A549 (cell line): ENCODE measurements at regions not wholly inside any gene's neighbourhood (a gene's known extent, or its start where the extent isn't known, plus 50 kb on each side); places are given as distances from the start of the nearest gene placed in this dataset.

Experiments
- ATAC-seq, 2 experiments: fragments of 200-7000 bp in 1 of 2; fragments of >200 bp in 1 of 2; cut with Nextera tagmentation in 1 of 2; cut with Tn5 transposase in 1 of 2; 3 replicates each; pipeline versions ENCODE4 v1.8.0 to v1.9.1; 2018 to 2020; ENCODE audit warnings: mild to moderate bottlenecking in 1 of 2, moderate library complexity in 1 of 2
- CTCF ChIA-PET: fragments of 300-600 bp; sonication (Branson Sonifier 250); formaldehyde crosslinking; extraction: SDS; loops from one replicate; lab custom pipeline; 2021; ENCODE audit warnings: antibody characterized with exemption, inconsistent platforms; lab: Yijun Ruan, JAX
- POLR2A ChIA-PET: fragments of 350-600 bp; formaldehyde crosslinking; extraction: SDS; loops from one replicate; lab custom pipeline; 2021; ENCODE audit warnings: antibody characterized with exemption, inconsistent platforms; lab: Yijun Ruan, JAX
- DNase-seq, 2 experiments: peaks; one replicate each; pipeline versions ENCODE4 v3.0.0 to v3.0.0-alpha.2; 2011 to 2016; ENCODE audit warnings: low read depth in 1 of 2, low spot score in 1 of 2
- FAIRE-seq: peaks from 2 replicates; lab custom pipeline; 2011; peaks lifted over from hg19 to GRCh38; lab: Jason Lieb, UNC
- H3K27ac ChIP-seq, 2 experiments: fragments of >200 bp; sonication (Bioruptor Twin); formaldehyde crosslinking; 3 replicates each; pipeline ENCODE4 v1.5.1; 2016 to 2017
- H3K4me1 ChIP-seq: fragments of >200 bp; sonication (Bioruptor Twin); formaldehyde crosslinking; 3 replicates; pipeline ENCODE4 v1.6.1; 2016
- H3K4me2 ChIP-seq: fragments of >200 bp; sonication (Bioruptor Twin); formaldehyde crosslinking; 3 replicates; pipeline ENCODE4 v1.6.1; 2016
- H3K4me3 ChIP-seq: fragments of >200 bp; sonication (Bioruptor Twin); formaldehyde crosslinking; 3 replicates; pipeline ENCODE4 v1.5.1; 2016
- H3K9me3 ChIP-seq: fragments of >200 bp; sonication (Bioruptor Twin); formaldehyde crosslinking; 3 replicates; pipeline ENCODE4 v1.6.1; 2016
- BCL3 ChIP-seq: fragments of >200 bp; sonication (Bioruptor Twin); formaldehyde crosslinking; IDR thresholded peaks from 3 replicates; pipeline ENCODE4 v1.6.1; 2016
- CBX2 ChIP-seq: fragments of 200-600 bp; sonication (generic); IDR thresholded peaks from 2 replicates; pipeline ENCODE4 v1.6.1; 2016; ENCODE audit warnings: low read depth, mild to moderate bottlenecking, borderline replicate concordance
- CHD2 ChIP-seq: fragments of 150-350 bp; IDR thresholded peaks from 2 replicates; pipeline ENCODE4 v1.6.1; 2014; ENCODE audit warnings: low read length; ENCODE audit not compliant: partially characterized antibody
- EHF ChIP-seq: fragments of 250-450 bp; sonication (Bioruptor Pico); IDR thresholded peaks from 2 replicates; pipeline ENCODE4 v1.5.0; 2020; ENCODE audit warnings: mild to moderate bottlenecking
- EP300 ChIP-seq, 2 experiments: fragments of >200 bp; sonication (Bioruptor Twin); formaldehyde crosslinking; IDR thresholded peaks; 2 replicates in 1 of 2; 3 replicates in 1 of 2; pipeline ENCODE4 v1.6.1; 2016 to 2017
- FOXS1 ChIP-seq: fragments of 250-450 bp; sonication (Bioruptor Pico); IDR thresholded peaks from 2 replicates; pipeline ENCODE4 v1.5.0; 2020; ENCODE audit warnings: mild to moderate bottlenecking, moderate library complexity
- HDAC2 ChIP-seq: fragments of 200-600 bp; sonication (generic); IDR thresholded peaks from 2 replicates; pipeline ENCODE4 v1.6.1; 2016
- KDM1A ChIP-seq: fragments of 200-600 bp; sonication (generic); IDR thresholded peaks from 2 replicates; pipeline ENCODE4 v1.6.1; 2016; ENCODE audit warnings: low read depth, mild to moderate bottlenecking
- MAFK ChIP-seq: fragments of 450-650 bp; IDR thresholded peaks from 2 replicates; pipeline ENCODE4 v1.6.1; 2014; ENCODE audit not compliant: partially characterized antibody
- PBX3 ChIP-seq: IDR thresholded peaks from 2 replicates; pipeline ENCODE4 v1.6.1; 2012
- RARB ChIP-seq: fragments of 250-450 bp; sonication (Bioruptor Pico); IDR thresholded peaks from 2 replicates; pipeline ENCODE4 v1.8.0; 2021; ENCODE audit warnings: mild to moderate bottlenecking, moderate library complexity
- RCOR1 ChIP-seq: fragments of 150-350 bp; IDR thresholded peaks from 2 replicates; pipeline ENCODE4 v1.6.1; 2014; ENCODE audit warnings: antibody characterized with exemption, low read length, low read depth
- REST ChIP-seq: fragments of 200-600 bp; sonication (generic); IDR thresholded peaks from 2 replicates; pipeline ENCODE4 v1.6.1; 2016; ENCODE audit warnings: antibody characterized with exemption, mild to moderate bottlenecking, moderate library complexity
- SREBF2 ChIP-seq: fragments of 450-650 bp; IDR thresholded peaks from 2 replicates; pipeline ENCODE4 v1.6.1; 2014; ENCODE audit warnings: mild to moderate bottlenecking, moderate library complexity
- ZNF302 ChIP-seq: fragments of 250-450 bp; sonication (Bioruptor Pico); IDR thresholded peaks from 2 replicates; pipeline ENCODE4 v1.9.0; 2021; ENCODE audit warnings: inconsistent platforms, mild to moderate bottlenecking, moderate library complexity
- WGBS: methylation state at CpG from one replicate; pipeline ENCODE4 v1.1.6; 2017; ENCODE audit errors: missing lambda C conversion rate; 5-methylcytosine and 5-hydroxymethylcytosine counted together

- ATAC-seq (no peak), DNase-seq (no peak), FAIRE-seq (no peak)
- Histone ChIP-seq H3K9me3 (no peaks in the 10 kb centered on the region), H3K4me3 (no peak overlapping the region), H3K27ac (no peak overlapping the region), H3K4me2 (no peak overlapping the region), H3K4me1 (no peaks in the 10 kb centered on the region)
- TF ChIP-seq BCL3 (no peak), RARB (no peak), EHF (no peak)
- POLR2A ChIA-PET = no interaction called here
- CTCF ChIA-PET = no interaction called here
- 6% methylated on average over 1 of the region's 2 CpGs for WGBS
These were observed 503.2 kb upstream of the PCDH20 start for GRCh38 chr13:61918841-61919240.

GRCh38 chr13:61916483-61916882 lies 500.8 kb upstream of the PCDH20 start:
- DNase-seq = no peak
- no peak overlapping the region for H3K4me3 ChIP-seq
- WGBS = 10% methylated on average over 1 of the region's 1 CpG
- H3K27ac ChIP-seq = no peak overlapping the region
- TF ChIP-seq CBX2 (no peak), ZNF302 (CRISPR knock-in tag) (no peak), SREBF2 (no peak), CHD2 (no peak), FOXS1 (CRISPR knock-in tag) (no peak), EP300 (IDR thresholded peaks at IDR 0.05) (no peak), RARB (no peak)
- TF ChIP-seq, all 56 proteins: peak for 0
- Histone ChIP-seq H3K4me2 (no peak overlapping the region), H3K9me3 (no peaks in the 10 kb centered on the region), H3K4me1 (no peaks in the 10 kb centered on the region)
- FAIRE-seq (no peak), ATAC-seq (no peak)
- ChIA-PET CTCF (no interaction called here), POLR2A (no interaction called here)

GRCh38 chr13:61913183-61913582 lies 497.5 kb upstream of the PCDH20 start:
- WGBS = 3% methylated on average over 1 of the region's 1 CpG
- FAIRE-seq = no peak

More at GRCh38 chr13:61913183-61913582, 497.5 kb upstream of the PCDH20 start:
- CTCF ChIA-PET = no interaction called here
- ATAC-seq = no peak
- TF ChIP-seq HDAC2 (no peak), RCOR1 (no peak), MAFK (no peak), PBX3 (no peak), RARB (no peak), KDM1A (no peak), ZNF302 (CRISPR knock-in tag) (no peak), FOXS1 (CRISPR knock-in tag) (no peak), EHF (no peak), REST (no peak)
- POLR2A ChIA-PET = no interaction called here
- H3K4me2 ChIP-seq = no peak overlapping the region
- no peaks in the 10 kb centered on the region for H3K9me3 ChIP-seq
- H3K27ac ChIP-seq = no peak overlapping the region
- H3K4me3 ChIP-seq = no peak overlapping the region
- H3K4me1 ChIP-seq = no peaks in the 10 kb centered on the region
- DNase-seq = no peak
